ENCODE measurements at regions not wholly inside any gene's neighbourhood (a gene's known extent, or its start where the extent isn't known, plus 50 kb on each side); places are given as distances from the start of the nearest gene placed in this dataset.

- TF ChIP-seq CTCF (IDR thresholded peaks at IDR 0.05) (no peak), POLR2A (IDR thresholded peaks at IDR 0.05; ENCODE audit: low read depth) (no peak)
Measured at GRCh38 chr7:149615690-149616270, 118.2 kb upstream of the ZNF746 start.
